ENCODE measurements at regions not wholly inside any gene's neighbourhood (a gene's known extent, or its start where the extent isn't known, plus 50 kb on each side); places are given as distances from the start of the nearest gene placed in this dataset.

GRCh38 chr15:36075333-36075732 lies 504.1 kb upstream of the CDIN1 start:
- TF ChIP-seq CTCF (IDR thresholded peaks at IDR 0.05 in 4 of 5, conservative IDR thresholded peaks at IDR 0.05 in 1 of 5) = no peak
- no peak for TF ChIP-seq POLR2A (IDR thresholded peaks at IDR 0.05)
